ENCODE measurements at regions not wholly inside any gene's neighbourhood (a gene's known extent, or its start where the extent isn't known, plus 50 kb on each side); places are given as distances from the start of the nearest gene placed in this dataset.

DNA sequence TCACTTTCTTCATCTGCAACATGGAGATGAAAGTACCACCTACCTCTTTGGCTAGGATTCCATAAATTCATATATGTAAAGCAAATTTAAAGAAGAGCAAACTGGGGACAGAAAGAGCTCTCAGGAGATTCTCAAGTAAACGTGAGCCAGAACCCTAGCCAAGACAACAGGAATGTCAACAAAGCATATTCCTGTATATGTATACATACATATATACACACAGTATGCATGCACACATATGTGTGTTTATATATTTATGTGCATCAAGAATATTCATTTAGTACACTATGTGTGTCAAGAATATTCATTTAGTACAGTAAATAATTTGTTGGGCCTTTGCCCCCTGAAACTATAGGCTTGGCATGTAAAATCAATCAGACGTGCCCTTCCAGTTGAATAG, 574.4 kb upstream of the KLHL29 start:
- TF ChIP-seq, protein P1, sequence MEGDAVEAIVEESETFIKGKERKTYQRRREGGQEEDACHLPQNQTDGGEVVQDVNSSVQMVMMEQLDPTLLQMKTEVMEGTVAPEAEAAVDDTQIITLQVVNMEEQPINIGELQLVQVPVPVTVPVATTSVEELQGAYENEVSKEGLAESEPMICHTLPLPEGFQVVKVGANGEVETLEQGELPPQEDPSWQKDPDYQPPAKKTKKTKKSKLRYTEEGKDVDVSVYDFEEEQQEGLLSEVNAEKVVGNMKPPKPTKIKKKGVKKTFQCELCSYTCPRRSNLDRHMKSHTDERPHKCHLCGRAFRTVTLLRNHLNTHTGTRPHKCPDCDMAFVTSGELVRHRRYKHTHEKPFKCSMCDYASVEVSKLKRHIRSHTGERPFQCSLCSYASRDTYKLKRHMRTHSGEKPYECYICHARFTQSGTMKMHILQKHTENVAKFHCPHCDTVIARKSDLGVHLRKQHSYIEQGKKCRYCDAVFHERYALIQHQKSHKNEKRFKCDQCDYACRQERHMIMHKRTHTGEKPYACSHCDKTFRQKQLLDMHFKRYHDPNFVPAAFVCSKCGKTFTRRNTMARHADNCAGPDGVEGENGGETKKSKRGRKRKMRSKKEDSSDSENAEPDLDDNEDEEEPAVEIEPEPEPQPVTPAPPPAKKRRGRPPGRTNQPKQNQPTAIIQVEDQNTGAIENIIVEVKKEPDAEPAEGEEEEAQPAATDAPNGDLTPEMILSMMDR (conservative IDR thresholded peaks at IDR 0.05) = no peak
- no peak for TF ChIP-seq ZFX (IDR thresholded peaks at IDR 0.05)

Measured in C4-2B (cell line).